OCI-LY7 (cell line): ENCODE measurements at regions not wholly inside any gene's neighbourhood (a gene's known extent, or its start where the extent isn't known, plus 50 kb on each side); places are given as distances from the start of the nearest gene placed in this dataset.

Experiments used
- BruUV-seq: library from RNA; stranded (reverse); fragments of 400-500 nt; replicated peaks from 2 replicates; lab custom pipeline; 2021; lab: Mats Ljungman, UMichigan
- CTCF ChIA-PET: fragments of 300-600 bp; sonication (Branson Sonifier 250); formaldehyde crosslinking; loops from one replicate; lab custom pipeline; 2022; ENCODE audit warnings: antibody characterized with exemption; ENCODE audit not compliant: unreplicated experiment; lab: Charles Lee
- POLR2A ChIA-PET: fragments of 300-600 bp; sonication (Branson Sonifier 250); formaldehyde crosslinking; loops from one replicate; lab custom pipeline; 2022; ENCODE audit warnings: antibody characterized with exemption; lab: Charles Lee
- DNase-seq: peaks from one replicate; pipeline ENCODE4 v3.0.0-alpha.2; 2015; ENCODE audit warnings: low spot score
- H2AFZ ChIP-seq: fragments of 200-600 bp; sonication (generic), shearing (Covaris generic); 2 replicates; pipeline ENCODE4 v1.6.1; 2014; ENCODE audit warnings: mild to moderate bottlenecking, antibody characterized with exemption, low read length, moderate library complexity
- H3K27ac ChIP-seq: fragments of 200-600 bp; sonication (generic); 2 replicates; pipeline ENCODE4 v1.5.1; 2014; ENCODE audit warnings: mixed run types, low read depth, mild to moderate bottlenecking, moderate library complexity, low read length, inconsistent platforms; ENCODE audit not compliant: poor library complexity, severe bottlenecking
- H3K36me3 ChIP-seq: fragments of 200-600 bp; sonication (generic); 2 replicates; pipeline ENCODE4 v1.6.1; 2014; ENCODE audit warnings: mild to moderate bottlenecking, antibody characterized with exemption, low read length, moderate library complexity, mixed read lengths; ENCODE audit not compliant: insufficient read depth
- H3K4me1 ChIP-seq: fragments of 200-600 bp; sonication (generic); 2 replicates; pipeline ENCODE4 v1.5.1; 2014; ENCODE audit warnings: mild to moderate bottlenecking, low read length; ENCODE audit not compliant: insufficient read depth, poor library complexity, severe bottlenecking
- H3K4me2 ChIP-seq: fragments of 200-600 bp; sonication (generic); 2 replicates; pipeline ENCODE4 v1.6.1; 2014; ENCODE audit warnings: mild to moderate bottlenecking, low read length
- H3K4me3 ChIP-seq: fragments of 200-600 bp; sonication (generic); 2 replicates; pipeline ENCODE4 v1.5.1; 2014; ENCODE audit warnings: mild to moderate bottlenecking, low read depth, low read length; ENCODE audit not compliant: poor library complexity, severe bottlenecking
- H3K79me2 ChIP-seq: fragments of 200-600 bp; sonication (generic); 2 replicates; pipeline ENCODE4 v1.6.1; 2016; ENCODE audit warnings: low read depth, mild to moderate bottlenecking, low read length, moderate library complexity, mixed read lengths; ENCODE audit not compliant: insufficient read depth
- H3K9me2 ChIP-seq: fragments of 200-600 bp; sonication (generic); 2 replicates; pipeline ENCODE4 v1.6.1; 2016; ENCODE audit warnings: mild to moderate bottlenecking, low read length, mixed read lengths; ENCODE audit not compliant: insufficient read depth
- H3K9me3 ChIP-seq: fragments of 200-600 bp; sonication (generic); 2 replicates; pipeline ENCODE4 v1.6.1; 2014; ENCODE audit warnings: mild to moderate bottlenecking, mixed run types, low read length, mixed read lengths
- H4K20me1 ChIP-seq: fragments of 200-600 bp; sonication (generic); 2 replicates; pipeline ENCODE4 v1.6.1; 2014; ENCODE audit warnings: mild to moderate bottlenecking, antibody characterized with exemption, low read length, moderate library complexity, mixed read lengths; ENCODE audit not compliant: insufficient read depth
- CTCF ChIP-seq: fragments of 200-600 bp; sonication (generic); conservative IDR thresholded peaks from 2 replicates; pipeline ENCODE4 v1.5.1; 2014; ENCODE audit warnings: mild to moderate bottlenecking, antibody characterized with exemption, low read length, moderate library complexity, mixed read lengths
- EZH2phosphoT487 ChIP-seq: fragments of 200-600 bp; sonication (generic); IDR thresholded peaks from 2 replicates; pipeline ENCODE4 v1.6.1; 2018; ENCODE audit warnings: low read depth, borderline replicate concordance, mild to moderate bottlenecking, mixed run types, antibody characterized with exemption, low read length, moderate library complexity, mixed read lengths
- intact Hi-C: fragments of 100-400 bp; cut with micrococcal nuclease; formaldehyde crosslinking; loops from one replicate; pipeline ENCODE4 v1.10.0; 2022; ENCODE audit not compliant: unreplicated experiment

DNA sequence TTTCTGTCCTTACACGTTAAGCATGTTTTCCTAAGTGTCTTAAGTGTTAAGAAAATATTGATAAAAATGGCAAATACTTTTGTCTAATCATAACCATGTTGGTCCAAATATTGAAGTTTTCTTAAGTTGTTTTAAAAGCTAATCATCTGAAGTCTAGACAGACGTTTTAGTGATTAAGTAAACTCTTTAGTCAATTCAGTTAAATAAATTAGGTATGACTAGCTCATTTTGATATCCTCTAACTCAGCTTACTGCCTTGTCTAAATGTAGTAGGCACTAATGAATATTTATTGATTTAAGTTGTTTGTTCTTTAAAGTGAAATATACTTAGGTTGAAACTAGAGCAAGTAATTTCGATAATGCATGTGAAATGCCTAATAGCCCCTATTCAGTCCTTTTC, 471.8 kb upstream of the CHST9 start:
- CTCF ChIA-PET: no interaction called here
- Histone ChIP-seq H3K9me3 (no peaks in the 10 kb centered on the region), H3K4me2 (no peak overlapping the region), H3K79me2 (no peaks in the 10 kb centered on the region), H2AFZ (no peak overlapping the region), H3K9me2 (no peaks in the 10 kb centered on the region), H3K4me1 (no peaks in the 10 kb centered on the region), H4K20me1 (no peaks in the 10 kb centered on the region), H3K4me3 (no peak overlapping the region), H3K27ac (no peak overlapping the region), H3K36me3 (no peaks in the 10 kb centered on the region)
- POLR2A ChIA-PET: interaction anchor here (0.6 kb wide), 1 partner anchor 9 kb away, joined by 4 read pairs; no protein-coding TSS in a partner anchor
- BruUV-seq: no TSS peak
- intact Hi-C loops: no loop called here
- DNase-seq: no peak
- TF ChIP-seq EZH2phosphoT487: no peak
- no peak for TF ChIP-seq CTCF

DNA sequence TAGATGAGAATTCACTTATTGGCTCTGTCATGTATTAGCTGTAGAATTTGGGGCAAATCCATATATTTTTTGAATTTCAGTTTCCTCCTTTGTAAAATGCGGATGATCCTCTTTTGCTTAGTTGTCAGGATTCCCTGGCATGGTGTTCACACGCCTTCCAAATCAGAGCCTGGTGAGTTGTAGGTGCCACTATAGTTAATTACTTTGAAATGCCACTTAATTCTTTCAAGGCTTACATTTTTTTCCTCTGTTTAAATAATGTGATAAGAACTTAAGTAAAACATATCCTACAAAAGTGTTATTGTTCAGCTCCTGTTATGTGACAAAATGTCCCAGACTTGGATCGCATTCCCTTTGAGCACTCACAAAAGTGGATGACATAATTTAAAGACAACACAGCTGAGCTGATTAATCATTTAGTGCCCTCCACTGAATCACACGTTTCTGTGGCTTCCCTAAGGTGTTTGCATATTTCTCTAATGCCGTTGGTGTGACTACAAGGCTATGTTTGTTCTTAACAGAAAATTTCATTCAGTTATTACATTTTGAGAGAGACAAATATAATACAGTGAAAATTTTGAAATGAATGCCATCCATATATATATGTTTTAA, 471.2 kb upstream of the CHST9 start:
- Histone ChIP-seq H3K27ac (no peak overlapping the region), H3K4me3 (no peak overlapping the region), H3K4me1 (no peaks in the 10 kb centered on the region), H3K9me3 (no peaks in the 10 kb centered on the region), H2AFZ (no peak overlapping the region), H3K4me2 (no peak overlapping the region), H4K20me1 (no peaks in the 10 kb centered on the region), H3K9me2 (no peaks in the 10 kb centered on the region), H3K36me3 (no peaks in the 10 kb centered on the region), H3K79me2 (no peaks in the 10 kb centered on the region)
- DNase-seq: no peak
- POLR2A ChIA-PET: no interaction called here
- CTCF ChIA-PET: no interaction called here
- no peak for TF ChIP-seq CTCF
- no peak for TF ChIP-seq EZH2phosphoT487
- intact Hi-C loops: no loop called here
- BruUV-seq: no TSS peak

- no peak for TF ChIP-seq EZH2phosphoT487
- no peak for TF ChIP-seq CTCF
- no peaks in the 10 kb centered on the region for H3K4me1 ChIP-seq
- BruUV-seq: no TSS peak
- DNase-seq: no peak
- no peaks in the 10 kb centered on the region for H3K79me2 ChIP-seq
- H3K36me3 ChIP-seq: no peaks in the 10 kb centered on the region
- no peaks in the 10 kb centered on the region for H3K9me2 ChIP-seq
- intact Hi-C loops: no loop called here
- no peak overlapping the region for H3K27ac ChIP-seq
- H3K9me3 ChIP-seq: no peaks in the 10 kb centered on the region
- no peaks in the 10 kb centered on the region for H4K20me1 ChIP-seq
- ChIA-PET POLR2A (interaction anchor here (0.6 kb wide), 1 partner anchor 460 kb away, joined by 3 read pairs; no protein-coding TSS in a partner anchor), CTCF (no interaction called here)
- no peak overlapping the region for H3K4me3 ChIP-seq
- no peak overlapping the region for H3K4me2 ChIP-seq
- H2AFZ ChIP-seq: no peak overlapping the region
Observed at GRCh38 chr18:27653247-27653646, 468.1 kb upstream of the CHST9 start.
